H9 (cell line): ENCODE measurements at regions not wholly inside any gene's neighbourhood (a gene's known extent, or its start where the extent isn't known, plus 50 kb on each side); places are given as distances from the start of the nearest gene placed in this dataset.

Experiments used
- DNase-seq: peaks from one replicate; pipeline ENCODE4 v3.0.0-alpha.2; 2017
- H2AFZ ChIP-seq: one replicate; pipeline ENCODE4 v1.6.1; 2013; ENCODE audit warnings: mild to moderate bottlenecking, low read length, control low read depth, moderate library complexity
- H2AK5ac ChIP-seq: 2 replicates; pipeline ENCODE4 v1.6.1; 2013; ENCODE audit warnings: low read length, control low read depth, mixed read lengths; ENCODE audit not compliant: insufficient read length
- H2BK120ac ChIP-seq: one replicate; pipeline ENCODE4 v1.6.1; 2013; ENCODE audit warnings: low read depth, mild to moderate bottlenecking, low read length, control low read depth, inconsistent platforms; ENCODE audit not compliant: poor library complexity, severe bottlenecking
- H2BK12ac ChIP-seq: 2 replicates; pipeline ENCODE4 v1.6.1; 2013; ENCODE audit warnings: low read length, control low read depth, mixed read lengths, low read depth; ENCODE audit not compliant: insufficient read length
- H2BK15ac ChIP-seq: 2 replicates; pipeline ENCODE4 v1.6.1; 2013; ENCODE audit warnings: low read depth, low read length, control low read depth
- H2BK20ac ChIP-seq: one replicate; pipeline ENCODE4 v1.6.1; 2013; ENCODE audit warnings: low read depth, mild to moderate bottlenecking, low read length, control low read depth, inconsistent platforms; ENCODE audit not compliant: poor library complexity, severe bottlenecking
- H2BK5ac ChIP-seq: 2 replicates; pipeline ENCODE4 v1.6.1; 2013; ENCODE audit warnings: low read length, control low read depth, mixed read lengths; ENCODE audit not compliant: insufficient read length
- H3K14ac ChIP-seq: 2 replicates; pipeline ENCODE4 v1.6.1; 2013; ENCODE audit warnings: low read length, control low read depth; ENCODE audit not compliant: insufficient read depth
- H3K18ac ChIP-seq: 2 replicates; pipeline ENCODE4 v1.6.1; 2013; ENCODE audit warnings: low read depth, mild to moderate bottlenecking, mixed read lengths, low read length, control low read depth; ENCODE audit not compliant: insufficient read length
- H3K23ac ChIP-seq: 2 replicates; pipeline ENCODE4 v1.6.1; 2013; ENCODE audit warnings: low read length, control low read depth, mixed read lengths, low read depth; ENCODE audit not compliant: insufficient read length
- H3K23me2 ChIP-seq: 2 replicates; pipeline ENCODE4 v1.6.1; 2013; ENCODE audit warnings: low read depth, mild to moderate bottlenecking, mixed read lengths, low read length, control low read depth; ENCODE audit not compliant: insufficient read length, poor library complexity, severe bottlenecking
- H3K27ac ChIP-seq: 2 replicates; pipeline ENCODE4 v1.5.1; 2013; ENCODE audit warnings: low read length, control low read depth, mixed read lengths, low read depth; ENCODE audit not compliant: insufficient read length
- H3K27me3 ChIP-seq: 2 replicates; pipeline ENCODE4 v1.6.1; 2013; ENCODE audit warnings: low read length, control low read depth, inconsistent platforms; ENCODE audit not compliant: insufficient read depth
- H3K4ac ChIP-seq: 2 replicates; pipeline ENCODE4 v1.6.1; 2013; ENCODE audit warnings: low read depth, mild to moderate bottlenecking, control low read depth, inconsistent platforms, low read length, moderate library complexity
- H3K4me1 ChIP-seq: 2 replicates; pipeline ENCODE4 v1.6.1; 2013; ENCODE audit warnings: low read length, control low read depth, inconsistent platforms; ENCODE audit not compliant: insufficient read depth
- H3K4me2 ChIP-seq: 2 replicates; pipeline ENCODE4 v1.6.1; 2013; ENCODE audit warnings: low read length, control low read depth, mixed read lengths; ENCODE audit not compliant: insufficient read length, insufficient read depth
- H3K56ac ChIP-seq: 2 replicates; pipeline ENCODE4 v1.6.1; 2013; ENCODE audit warnings: low read depth, mild to moderate bottlenecking, mixed read lengths, low read length, control low read depth; ENCODE audit not compliant: insufficient read length
- H3K79me1 ChIP-seq: 2 replicates; pipeline ENCODE4 v1.6.1; 2013; ENCODE audit warnings: low read depth, mild to moderate bottlenecking, moderate library complexity, low read length, control low read depth, inconsistent platforms; ENCODE audit not compliant: insufficient read depth, poor library complexity, severe bottlenecking
- H3K79me2 ChIP-seq: 2 replicates; pipeline ENCODE4 v1.6.1; 2013; ENCODE audit warnings: low read length, control low read depth, inconsistent platforms; ENCODE audit not compliant: insufficient read depth
- H3K9ac ChIP-seq: 2 replicates; pipeline ENCODE4 v1.6.1; 2013; ENCODE audit warnings: low read length, control low read depth, mixed read lengths; ENCODE audit not compliant: insufficient read length; ENCODE audit errors: extremely low read depth
- H3K9me3 ChIP-seq: one replicate; pipeline ENCODE4 v1.6.1; 2013; ENCODE audit warnings: low read depth, low read length, inconsistent platforms; ENCODE audit not compliant: control insufficient read depth
- H3T11ph ChIP-seq: one replicate; pipeline ENCODE4 v1.6.1; 2013; ENCODE audit warnings: mild to moderate bottlenecking, low read length, control low read depth, inconsistent platforms
- H4K20me1 ChIP-seq: one replicate; pipeline ENCODE4 v1.6.1; 2013; ENCODE audit not compliant: control insufficient read depth, insufficient read length, insufficient read depth
- H4K5ac ChIP-seq: 2 replicates; pipeline ENCODE4 v1.6.1; 2013; ENCODE audit warnings: low read depth, mild to moderate bottlenecking, mixed read lengths, low read length, control low read depth; ENCODE audit not compliant: insufficient read length
- H4K8ac ChIP-seq: replicated peaks from 2 replicates; pipeline ENCODE4 v1.6.1; 2013; ENCODE audit warnings: low read length, control low read depth, mixed read lengths, low read depth; ENCODE audit not compliant: insufficient read length
- H4K91ac ChIP-seq: 2 replicates; pipeline ENCODE4 v1.6.1; 2013; ENCODE audit warnings: low read depth, mild to moderate bottlenecking, moderate library complexity, mixed read lengths, low read length, control low read depth; ENCODE audit not compliant: insufficient read length
- H3K27ac Mint-ChIP-seq, 3 experiments: 2 replicates in 2 of 3; 3 replicates in 1 of 3; pipeline ENCODE4 v1.8.0; 2020 to 2021; ENCODE audit warnings: mixed read lengths in 3 of 3, mild to moderate bottlenecking in 1 of 3, moderate library complexity in 1 of 3
- H3K27me3 Mint-ChIP-seq: 2 replicates; pipeline ENCODE4 v1.8.0; 2021; ENCODE audit warnings: low read depth, mild to moderate bottlenecking, moderate library complexity, mixed read lengths
- H3K36me3 Mint-ChIP-seq, 3 experiments: 2 replicates in 2 of 3; 3 replicates in 1 of 3; pipeline ENCODE4 v1.8.0; 2020 to 2021; ENCODE audit warnings: low read depth in 3 of 3, mixed read lengths in 3 of 3; ENCODE audit not compliant: insufficient read depth in 1 of 3
- H3K4me1 Mint-ChIP-seq, 2 experiments: 2 replicates each; pipeline ENCODE4 v1.8.0; 2020; ENCODE audit warnings: mixed read lengths in 2 of 2
- H3K4me3 Mint-ChIP-seq, 2 experiments: 2 replicates in 1 of 2; 3 replicates in 1 of 2; pipeline ENCODE4 v1.8.0; 2020 to 2021; ENCODE audit warnings: mild to moderate bottlenecking in 2 of 2, mixed read lengths in 2 of 2, moderate library complexity in 1 of 2
- H3K9me3 Mint-ChIP-seq, 2 experiments: 2 replicates in 1 of 2; 3 replicates in 1 of 2; pipeline ENCODE4 v1.8.0; 2020; ENCODE audit warnings: mild to moderate bottlenecking in 2 of 2, mixed read lengths in 2 of 2, moderate library complexity in 1 of 2
- CTCF ChIP-seq: fragments of 200-600 bp; sonication (generic); conservative IDR thresholded peaks from 3 replicates; pipeline ENCODE4 v1.8.0; 2021; ENCODE audit warnings: antibody characterized with exemption, mild to moderate bottlenecking
- WGBS: extraction: QIAGEN DNeasy Blood & Tissue Kit; methylation state at CpG from one replicate; pipeline ENCODE4 v1.1.7; 2013; ENCODE audit warnings: missing lambda C conversion rate, low lambda C conversion rate, mixed read lengths; ENCODE audit not compliant: insufficient read length; ENCODE audit errors: extremely low coverage; 5-methylcytosine and 5-hydroxymethylcytosine counted together

GRCh38 chr6:113115196-113115595, 741.9 kb upstream of the MARCKS start:
- Histone ChIP-seq H2AFZ (no peak overlapping the region), H2BK12ac (no peak overlapping the region)
- no CpG with 5 or more reads among the region's 1 CpG for WGBS

More at GRCh38 chr6:113115196-113115595, 741.9 kb upstream of the MARCKS start:
- no peak overlapping the region for H3T11ph ChIP-seq
- no peak overlapping the region for H2BK20ac ChIP-seq
- H3K9ac ChIP-seq, result no peak overlapping the region
- H3K27ac Mint-ChIP-seq, result no peak overlapping the region
- H2BK15ac ChIP-seq, result no peak overlapping the region
- no peaks in the 10 kb centered on the region for H3K4me1 ChIP-seq
- no peaks in the 10 kb centered on the region for H3K9me3 ChIP-seq
- H3K56ac ChIP-seq, result no peak overlapping the region
- no peak overlapping the region for H2BK120ac ChIP-seq
- H3K27me3 ChIP-seq, result no peaks in the 10 kb centered on the region
- H2BK5ac ChIP-seq, result no peak overlapping the region
- no peak overlapping the region for H3K27ac ChIP-seq
- TF ChIP-seq CTCF, result no peak
- peaks cover 4% of the 10 kb centered on the region in 2 experiments for H3K4me1 Mint-ChIP-seq
- no peak overlapping the region for H3K4ac ChIP-seq
- H3K9me3 Mint-ChIP-seq, result peaks cover 0 to 4% of the 10 kb centered on the region in 2 experiments; a peak in 2 of 5 replicates
- no peak overlapping the region for H4K8ac ChIP-seq
- no peak for DNase-seq
- no peaks in the 10 kb centered on the region for H3K27me3 Mint-ChIP-seq
- no peak overlapping the region for H3K18ac ChIP-seq
- H4K5ac ChIP-seq, result no peak overlapping the region
- H4K91ac ChIP-seq, result no peak overlapping the region
- no peak overlapping the region for H2AK5ac ChIP-seq
- no peaks in the 10 kb centered on the region for H3K23me2 ChIP-seq
- H3K36me3 Mint-ChIP-seq, result peaks cover 0 to 5% (median 0%) of the 10 kb centered on the region in 3 experiments; a peak in 1 of 7 replicates
- no peak overlapping the region for H3K14ac ChIP-seq
- no peaks in the 10 kb centered on the region for H3K79me2 ChIP-seq
- H3K4me3 Mint-ChIP-seq, result no peak overlapping the region
- no peaks in the 10 kb centered on the region for H3K79me1 ChIP-seq
- no peaks in the 10 kb centered on the region for H4K20me1 ChIP-seq
- H3K23ac ChIP-seq, result no peak overlapping the region
- no peak overlapping the region for H3K4me2 ChIP-seq
